ENCODE measurements at regions not wholly inside any gene's neighbourhood (a gene's known extent, or its start where the extent isn't known, plus 50 kb on each side); places are given as distances from the start of the nearest gene placed in this dataset.

GRCh38 chrX:147859666-147860065, 52.1 kb upstream of the FMR1 start:
- H3K36me3 ChIP-seq: no peaks in the 10 kb centered on the region
- H3K4me3 ChIP-seq: no peak overlapping the region
- no peak for DNase-seq
- H3K27me3 ChIP-seq: no peaks in the 10 kb centered on the region
- no peaks in the 10 kb centered on the region for H3K9me3 ChIP-seq

Measured in MG63 (cell line).